ENCODE measurements at regions not wholly inside any gene's neighbourhood (a gene's known extent, or its start where the extent isn't known, plus 50 kb on each side); places are given as distances from the start of the nearest gene placed in this dataset.

DNA sequence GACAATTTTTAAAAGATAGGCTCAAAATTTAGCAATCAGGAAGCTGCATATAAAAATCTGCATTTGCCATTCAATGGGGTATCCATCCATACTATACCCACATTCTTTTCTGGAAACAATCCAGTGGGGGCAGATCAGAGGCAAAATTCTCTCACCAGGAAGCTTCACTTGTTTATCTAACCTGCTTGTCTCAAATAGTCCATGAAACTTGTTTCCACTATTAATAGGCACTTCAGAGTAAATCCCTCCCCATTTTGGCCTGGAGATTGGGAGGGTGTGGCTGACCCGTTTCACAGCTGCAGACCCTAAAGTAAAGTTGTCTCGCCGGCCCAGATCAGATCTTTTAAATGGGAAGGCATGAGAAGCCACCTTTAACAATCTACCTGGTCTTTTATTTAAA lies 139.4 kb upstream of the CPNE8 start (continued):
- TF ChIP-seq SAP30 (IDR thresholded peaks at IDR 0.05; ENCODE audit: insufficient read depth, insufficient replicate concordance, low read length) (no peak), SIX5 (IDR thresholded peaks at IDR 0.05; ENCODE audit: low read depth, low read length) (no peak), TEAD4 (IDR thresholded peaks at IDR 0.05; ENCODE audit: low read depth, low read length) (no peak), POLR2AphosphoS5 (IDR thresholded peaks at IDR 0.05; ENCODE audit: low read depth, low read length) (no peak), POU5F1 (IDR thresholded peaks at IDR 0.05; ENCODE audit: low read depth, low read length) (no peak), RAD21 (IDR thresholded peaks at IDR 0.05 in 1 of 2, conservative IDR thresholded peaks at IDR 0.05 in 1 of 2; ENCODE audit: low read depth in 2 of 2, low read length in 2 of 2) (no peak)
- TF ChIP-seq, protein P1, sequence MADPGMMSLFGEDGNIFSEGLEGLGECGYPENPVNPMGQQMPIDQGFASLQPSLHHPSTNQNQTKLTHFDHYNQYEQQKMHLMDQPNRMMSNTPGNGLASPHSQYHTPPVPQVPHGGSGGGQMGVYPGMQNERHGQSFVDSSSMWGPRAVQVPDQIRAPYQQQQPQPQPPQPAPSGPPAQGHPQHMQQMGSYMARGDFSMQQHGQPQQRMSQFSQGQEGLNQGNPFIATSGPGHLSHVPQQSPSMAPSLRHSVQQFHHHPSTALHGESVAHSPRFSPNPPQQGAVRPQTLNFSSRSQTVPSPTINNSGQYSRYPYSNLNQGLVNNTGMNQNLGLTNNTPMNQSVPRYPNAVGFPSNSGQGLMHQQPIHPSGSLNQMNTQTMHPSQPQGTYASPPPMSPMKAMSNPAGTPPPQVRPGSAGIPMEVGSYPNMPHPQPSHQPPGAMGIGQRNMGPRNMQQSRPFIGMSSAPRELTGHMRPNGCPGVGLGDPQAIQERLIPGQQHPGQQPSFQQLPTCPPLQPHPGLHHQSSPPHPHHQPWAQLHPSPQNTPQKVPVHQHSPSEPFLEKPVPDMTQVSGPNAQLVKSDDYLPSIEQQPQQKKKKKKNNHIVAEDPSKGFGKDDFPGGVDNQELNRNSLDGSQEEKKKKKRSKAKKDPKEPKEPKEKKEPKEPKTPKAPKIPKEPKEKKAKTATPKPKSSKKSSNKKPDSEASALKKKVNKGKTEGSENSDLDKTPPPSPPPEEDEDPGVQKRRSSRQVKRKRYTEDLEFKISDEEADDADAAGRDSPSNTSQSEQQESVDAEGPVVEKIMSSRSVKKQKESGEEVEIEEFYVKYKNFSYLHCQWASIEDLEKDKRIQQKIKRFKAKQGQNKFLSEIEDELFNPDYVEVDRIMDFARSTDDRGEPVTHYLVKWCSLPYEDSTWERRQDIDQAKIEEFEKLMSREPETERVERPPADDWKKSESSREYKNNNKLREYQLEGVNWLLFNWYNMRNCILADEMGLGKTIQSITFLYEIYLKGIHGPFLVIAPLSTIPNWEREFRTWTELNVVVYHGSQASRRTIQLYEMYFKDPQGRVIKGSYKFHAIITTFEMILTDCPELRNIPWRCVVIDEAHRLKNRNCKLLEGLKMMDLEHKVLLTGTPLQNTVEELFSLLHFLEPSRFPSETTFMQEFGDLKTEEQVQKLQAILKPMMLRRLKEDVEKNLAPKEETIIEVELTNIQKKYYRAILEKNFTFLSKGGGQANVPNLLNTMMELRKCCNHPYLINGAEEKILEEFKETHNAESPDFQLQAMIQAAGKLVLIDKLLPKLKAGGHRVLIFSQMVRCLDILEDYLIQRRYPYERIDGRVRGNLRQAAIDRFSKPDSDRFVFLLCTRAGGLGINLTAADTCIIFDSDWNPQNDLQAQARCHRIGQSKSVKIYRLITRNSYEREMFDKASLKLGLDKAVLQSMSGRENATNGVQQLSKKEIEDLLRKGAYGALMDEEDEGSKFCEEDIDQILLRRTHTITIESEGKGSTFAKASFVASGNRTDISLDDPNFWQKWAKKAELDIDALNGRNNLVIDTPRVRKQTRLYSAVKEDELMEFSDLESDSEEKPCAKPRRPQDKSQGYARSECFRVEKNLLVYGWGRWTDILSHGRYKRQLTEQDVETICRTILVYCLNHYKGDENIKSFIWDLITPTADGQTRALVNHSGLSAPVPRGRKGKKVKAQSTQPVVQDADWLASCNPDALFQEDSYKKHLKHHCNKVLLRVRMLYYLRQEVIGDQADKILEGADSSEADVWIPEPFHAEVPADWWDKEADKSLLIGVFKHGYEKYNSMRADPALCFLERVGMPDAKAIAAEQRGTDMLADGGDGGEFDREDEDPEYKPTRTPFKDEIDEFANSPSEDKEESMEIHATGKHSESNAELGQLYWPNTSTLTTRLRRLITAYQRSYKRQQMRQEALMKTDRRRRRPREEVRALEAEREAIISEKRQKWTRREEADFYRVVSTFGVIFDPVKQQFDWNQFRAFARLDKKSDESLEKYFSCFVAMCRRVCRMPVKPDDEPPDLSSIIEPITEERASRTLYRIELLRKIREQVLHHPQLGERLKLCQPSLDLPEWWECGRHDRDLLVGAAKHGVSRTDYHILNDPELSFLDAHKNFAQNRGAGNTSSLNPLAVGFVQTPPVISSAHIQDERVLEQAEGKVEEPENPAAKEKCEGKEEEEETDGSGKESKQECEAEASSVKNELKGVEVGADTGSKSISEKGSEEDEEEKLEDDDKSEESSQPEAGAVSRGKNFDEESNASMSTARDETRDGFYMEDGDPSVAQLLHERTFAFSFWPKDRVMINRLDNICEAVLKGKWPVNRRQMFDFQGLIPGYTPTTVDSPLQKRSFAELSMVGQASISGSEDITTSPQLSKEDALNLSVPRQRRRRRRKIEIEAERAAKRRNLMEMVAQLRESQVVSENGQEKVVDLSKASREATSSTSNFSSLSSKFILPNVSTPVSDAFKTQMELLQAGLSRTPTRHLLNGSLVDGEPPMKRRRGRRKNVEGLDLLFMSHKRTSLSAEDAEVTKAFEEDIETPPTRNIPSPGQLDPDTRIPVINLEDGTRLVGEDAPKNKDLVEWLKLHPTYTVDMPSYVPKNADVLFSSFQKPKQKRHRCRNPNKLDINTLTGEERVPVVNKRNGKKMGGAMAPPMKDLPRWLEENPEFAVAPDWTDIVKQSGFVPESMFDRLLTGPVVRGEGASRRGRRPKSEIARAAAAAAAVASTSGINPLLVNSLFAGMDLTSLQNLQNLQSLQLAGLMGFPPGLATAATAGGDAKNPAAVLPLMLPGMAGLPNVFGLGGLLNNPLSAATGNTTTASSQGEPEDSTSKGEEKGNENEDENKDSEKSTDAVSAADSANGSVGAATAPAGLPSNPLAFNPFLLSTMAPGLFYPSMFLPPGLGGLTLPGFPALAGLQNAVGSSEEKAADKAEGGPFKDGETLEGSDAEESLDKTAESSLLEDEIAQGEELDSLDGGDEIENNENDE (IDR thresholded peaks at IDR 0.05; ENCODE audit: insufficient replicate concordance, low read length) = no peak
